ENCODE measurements at regions not wholly inside any gene's neighbourhood (a gene's known extent, or its start where the extent isn't known, plus 50 kb on each side); places are given as distances from the start of the nearest gene placed in this dataset.

DNA sequence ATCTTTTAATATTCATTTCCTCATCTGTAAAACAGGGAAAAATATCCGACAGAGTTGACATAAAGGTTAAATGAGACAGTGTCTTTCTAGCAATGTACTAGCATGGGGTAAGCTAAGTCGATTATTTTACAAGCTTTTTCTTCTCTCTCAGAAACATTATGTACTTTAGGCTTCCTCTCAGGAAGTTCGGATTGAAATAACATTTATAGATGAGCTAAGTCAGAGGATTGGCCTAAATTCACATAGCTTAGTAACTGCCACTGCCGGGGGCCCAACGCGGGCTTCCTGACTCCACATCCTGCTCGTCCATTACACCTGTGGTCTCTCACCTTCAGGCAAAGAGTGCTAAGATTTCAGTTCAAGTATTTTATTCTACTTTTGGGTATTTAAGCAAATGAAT, 462.3 kb upstream of the NFIA start:
- no peak for TF ChIP-seq OSR1 (CRISPR knock-in tag; IDR thresholded peaks at IDR 0.05)
- no peak for TF ChIP-seq PATZ1 (CRISPR knock-in tag; IDR thresholded peaks at IDR 0.05; ENCODE audit: borderline replicate concordance)
- no peak for TF ChIP-seq SNAI2 (CRISPR knock-in tag; IDR thresholded peaks at IDR 0.05)
- no peak for TF ChIP-seq ISL1 (CRISPR knock-in tag; IDR thresholded peaks at IDR 0.05)
- TF ChIP-seq, protein P1, sequence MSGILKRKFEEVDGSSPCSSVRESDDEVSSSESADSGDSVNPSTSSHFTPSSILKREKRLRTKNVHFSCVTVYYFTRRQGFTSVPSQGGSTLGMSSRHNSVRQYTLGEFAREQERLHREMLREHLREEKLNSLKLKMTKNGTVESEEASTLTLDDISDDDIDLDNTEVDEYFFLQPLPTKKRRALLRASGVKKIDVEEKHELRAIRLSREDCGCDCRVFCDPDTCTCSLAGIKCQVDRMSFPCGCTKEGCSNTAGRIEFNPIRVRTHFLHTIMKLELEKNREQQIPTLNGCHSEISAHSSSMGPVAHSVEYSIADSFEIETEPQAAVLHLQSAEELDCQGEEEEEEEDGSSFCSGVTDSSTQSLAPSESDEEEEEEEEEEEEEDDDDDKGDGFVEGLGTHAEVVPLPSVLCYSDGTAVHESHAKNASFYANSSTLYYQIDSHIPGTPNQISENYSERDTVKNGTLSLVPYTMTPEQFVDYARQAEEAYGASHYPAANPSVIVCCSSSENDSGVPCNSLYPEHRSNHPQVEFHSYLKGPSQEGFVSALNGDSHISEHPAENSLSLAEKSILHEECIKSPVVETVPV (CRISPR knock-in tag; IDR thresholded peaks at IDR 0.05), result no peak
